OCI-LY7 (cell line): ENCODE measurements at regions not wholly inside any gene's neighbourhood (a gene's known extent, or its start where the extent isn't known, plus 50 kb on each side); places are given as distances from the start of the nearest gene placed in this dataset.

ENCODE experiments used
- CTCF ChIP-seq: fragments of 200-600 bp; sonication (generic); conservative IDR thresholded peaks from 2 replicates; pipeline ENCODE4 v1.5.1; 2014; ENCODE audit warnings: mild to moderate bottlenecking, antibody characterized with exemption, low read length, moderate library complexity, mixed read lengths
- EZH2phosphoT487 ChIP-seq: fragments of 200-600 bp; sonication (generic); IDR thresholded peaks from 2 replicates; pipeline ENCODE4 v1.6.1; 2018; ENCODE audit warnings: low read depth, borderline replicate concordance, mild to moderate bottlenecking, mixed run types, antibody characterized with exemption, low read length, moderate library complexity, mixed read lengths

GRCh38 chr21:31781737-31782136 is 49.8 kb upstream of the SCAF4 start:
- TF ChIP-seq CTCF (no peak), EZH2phosphoT487 (no peak)
